NCI-H2107 treated with DMSO at 0.1 percent for 48 hours (cell line): ENCODE measurements at regions not wholly inside any gene's neighbourhood (a gene's known extent, or its start where the extent isn't known, plus 50 kb on each side); places are given as distances from the start of the nearest gene placed in this dataset.
A peak's percentile ranks its signal among the peaks of the same experiment; 100 is the strongest.

ENCODE experiments used
- DNase-seq: peaks from one replicate; lab custom pipeline; 2025; ENCODE audit not compliant: unreplicated experiment; lab: John Stamatoyannopoulos, UW

DNA sequence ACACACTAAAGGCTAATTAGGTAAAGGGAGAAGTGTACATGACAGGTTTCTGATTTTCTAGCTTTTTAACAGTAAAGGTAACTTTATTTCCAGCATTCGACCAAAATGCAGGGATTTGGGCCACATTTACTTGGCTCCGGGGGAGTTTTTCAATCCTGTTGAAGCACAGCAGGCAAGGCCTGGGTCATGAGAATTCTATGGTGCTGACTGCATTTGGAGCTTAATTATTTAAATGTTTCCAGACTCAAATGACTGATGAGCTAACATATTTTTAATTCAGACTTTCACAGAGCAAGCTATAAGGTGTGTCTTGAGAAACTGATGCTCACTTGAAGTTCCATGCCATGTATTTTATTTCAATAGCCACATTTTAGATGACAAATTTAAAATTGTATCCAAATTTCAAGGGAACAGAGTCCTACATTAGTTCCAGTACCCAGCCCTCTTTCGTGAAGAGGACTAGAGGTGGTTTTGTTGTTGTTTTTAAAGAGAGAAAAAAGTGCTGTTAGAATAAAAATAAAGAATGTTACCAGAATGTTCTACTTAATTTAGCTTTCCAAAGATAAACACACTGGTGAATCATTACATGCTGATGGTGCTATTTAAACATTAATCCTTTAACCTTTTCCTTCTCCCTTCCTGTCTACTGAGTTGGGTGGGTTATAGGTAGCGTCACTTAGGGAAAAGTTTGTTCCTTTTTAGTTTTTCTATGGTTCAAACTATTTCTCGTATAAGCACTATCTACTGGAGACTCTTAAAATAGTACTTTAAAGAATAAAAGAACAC is 82.3 kb upstream of the PHACTR2 start:
- no peak for DNase-seq

DNA sequence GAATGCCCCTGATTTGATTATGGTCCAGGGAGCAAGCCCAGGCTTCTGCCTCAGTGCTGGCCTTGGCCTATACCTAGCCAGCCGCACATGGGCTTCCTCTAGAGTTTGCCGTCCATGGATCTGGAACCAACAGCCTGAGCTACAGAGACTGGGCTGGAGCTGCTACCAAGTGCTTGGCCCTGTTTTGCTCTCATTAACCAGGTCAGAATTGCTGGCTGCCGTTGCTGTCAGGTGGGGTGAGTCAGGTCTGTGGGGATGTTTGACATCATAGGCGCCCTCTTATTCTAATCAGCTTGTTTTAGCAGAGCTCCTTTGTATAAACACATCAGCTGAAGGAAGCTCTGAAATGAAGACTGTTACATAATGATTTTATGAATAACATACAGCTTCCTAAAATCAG is 83.1 kb upstream of the PHACTR2 start:
- DNase-seq = no peak

- DNase-seq = no peak
Observed at GRCh38 chr6:143592335-143592734, 80.8 kb upstream of the FUCA2 start.

DNA sequence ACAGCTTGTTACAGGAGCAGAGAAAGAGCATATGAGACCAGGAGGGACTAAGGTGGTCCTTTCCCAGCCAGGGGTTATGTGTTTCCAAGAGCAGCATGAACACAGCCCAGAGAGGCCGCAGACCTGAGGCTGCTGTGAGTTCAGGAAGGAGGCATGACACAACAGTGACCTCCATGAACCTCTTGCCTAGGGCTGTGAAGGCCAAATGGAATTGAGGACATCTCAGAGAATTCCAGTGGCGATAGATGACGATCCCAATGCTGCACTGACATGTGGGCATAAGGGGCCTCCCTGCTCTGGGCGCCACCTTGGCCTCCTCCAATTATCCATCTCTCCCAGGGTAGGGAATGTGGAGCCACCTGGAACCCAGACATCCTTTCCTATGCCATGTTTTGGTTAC is 79.9 kb upstream of the FUCA2 start:
- DNase-seq = no peak

DNA sequence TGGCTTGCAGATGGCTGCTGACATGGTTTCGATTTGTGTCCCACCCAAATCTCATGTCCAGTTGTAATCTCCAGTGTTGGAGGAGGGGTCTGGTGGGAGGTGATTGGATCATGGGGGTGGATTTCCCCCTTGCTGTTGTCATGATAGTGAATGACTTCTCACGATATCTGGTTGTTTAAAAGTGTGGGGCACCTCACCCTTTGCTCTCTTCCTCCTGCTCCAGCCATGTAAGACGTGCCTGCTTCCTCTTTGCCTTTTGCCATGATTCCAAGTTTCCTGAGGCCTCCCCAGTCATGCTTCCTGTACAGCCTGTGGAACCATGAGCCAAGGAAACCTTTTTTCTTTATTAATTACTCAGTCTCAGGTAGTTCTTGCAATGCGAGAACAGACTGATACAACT is 77.6 kb upstream of the FUCA2 start:
- no peak for DNase-seq

DNA sequence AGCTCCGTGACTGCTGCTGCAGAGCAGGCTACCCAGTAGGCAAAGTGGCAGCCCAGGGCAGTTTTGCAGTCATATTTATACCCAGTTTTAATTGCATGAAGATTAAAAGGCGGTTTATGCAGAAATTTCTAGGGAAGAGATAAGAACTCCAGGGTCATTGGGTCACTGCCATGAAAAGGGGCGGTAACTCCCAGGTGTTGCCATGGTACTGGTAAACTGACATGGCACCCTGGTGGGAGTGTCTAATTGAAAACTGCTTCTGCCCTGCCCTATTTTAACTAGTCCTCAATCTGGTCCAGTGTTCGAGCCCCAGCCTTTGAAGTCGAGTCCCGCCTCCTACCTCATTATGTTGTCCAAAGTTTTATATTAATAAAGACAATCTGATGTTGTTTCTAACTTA is 75.0 kb upstream of the FUCA2 start:
- no peak for DNase-seq

GRCh38 chr6:143585716-143586115 is 74.2 kb upstream of the FUCA2 start:
- DNase-seq = no peak

DNA sequence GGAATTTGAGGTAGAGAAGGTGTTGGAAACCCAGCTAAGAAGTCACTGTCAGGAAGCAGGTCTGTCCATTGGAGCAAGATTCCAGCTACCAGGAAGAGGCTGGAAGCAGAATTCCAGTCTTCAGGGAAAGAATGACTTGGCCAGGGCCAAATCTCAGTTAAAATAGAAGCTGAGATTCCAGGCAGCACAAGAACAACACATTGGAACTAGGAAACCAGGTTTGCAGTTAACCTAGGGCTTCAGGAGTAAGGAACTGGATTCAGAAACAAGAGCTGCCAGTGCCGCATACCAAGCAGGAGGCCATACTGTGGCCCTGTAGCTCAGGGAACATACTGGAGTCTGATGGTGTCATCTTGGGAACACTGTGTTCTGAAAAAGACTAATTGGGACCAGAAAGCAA is 73.7 kb upstream of the FUCA2 start:
- DNase-seq = no peak

GRCh38 chr6:143583542-143584327 is 72.2 kb upstream of the FUCA2 start:
- DNase-seq = no peak

DNA sequence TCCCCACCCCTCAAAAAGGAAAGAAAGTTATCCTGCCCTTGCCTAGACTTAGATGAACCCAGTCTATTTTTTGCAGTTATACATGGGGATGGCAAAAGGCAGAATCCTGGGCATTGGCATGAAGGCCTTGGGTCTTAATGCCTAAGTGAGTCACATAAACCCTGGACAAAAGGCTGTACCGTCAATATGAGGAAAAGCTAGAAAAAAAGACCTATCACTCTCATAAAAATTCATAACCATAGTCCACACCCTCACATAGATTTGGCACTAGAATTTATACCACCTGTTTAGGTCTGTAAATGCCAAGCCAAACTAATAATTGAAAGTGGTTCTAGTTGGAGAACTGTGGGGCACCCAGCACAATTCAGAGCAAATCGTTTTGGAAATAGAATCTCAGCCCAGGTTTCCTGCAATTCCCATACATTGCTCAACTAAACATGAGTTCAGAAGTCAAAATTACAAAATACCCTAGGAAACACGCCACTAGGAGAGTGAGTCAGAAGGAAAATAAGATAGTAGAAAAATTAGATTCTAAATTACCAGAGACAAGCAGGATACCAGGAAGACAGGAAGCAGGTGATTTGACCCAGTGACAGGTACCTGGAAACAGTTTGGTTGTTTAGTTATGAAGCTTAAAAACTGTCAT is 70.4 kb upstream of the FUCA2 start:
- DNase-seq = no peak

DNA sequence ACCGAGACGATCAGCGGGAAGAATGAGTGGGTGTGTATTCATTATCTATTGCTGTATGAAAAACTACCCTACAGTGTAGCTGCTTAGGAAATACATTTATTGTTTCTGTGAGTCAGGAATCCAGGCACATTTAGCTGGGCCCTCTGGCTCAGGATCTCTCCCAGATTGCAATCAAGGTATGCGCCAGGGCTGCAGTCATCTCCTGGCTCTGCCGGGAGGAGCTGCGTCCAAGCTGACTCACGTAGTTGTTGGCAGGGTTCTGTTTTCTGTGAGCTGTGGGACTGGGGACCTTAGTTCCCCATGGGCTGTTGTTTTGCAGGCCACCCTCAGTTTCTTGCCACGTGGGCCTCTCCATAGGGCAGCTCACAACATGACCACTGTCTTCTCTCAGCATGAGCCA is 68.2 kb upstream of the FUCA2 start:
- no peak for DNase-seq

- DNase-seq = no peak
Observed at GRCh38 chr6:143578054-143578453, 66.5 kb upstream of the FUCA2 start.

DNA sequence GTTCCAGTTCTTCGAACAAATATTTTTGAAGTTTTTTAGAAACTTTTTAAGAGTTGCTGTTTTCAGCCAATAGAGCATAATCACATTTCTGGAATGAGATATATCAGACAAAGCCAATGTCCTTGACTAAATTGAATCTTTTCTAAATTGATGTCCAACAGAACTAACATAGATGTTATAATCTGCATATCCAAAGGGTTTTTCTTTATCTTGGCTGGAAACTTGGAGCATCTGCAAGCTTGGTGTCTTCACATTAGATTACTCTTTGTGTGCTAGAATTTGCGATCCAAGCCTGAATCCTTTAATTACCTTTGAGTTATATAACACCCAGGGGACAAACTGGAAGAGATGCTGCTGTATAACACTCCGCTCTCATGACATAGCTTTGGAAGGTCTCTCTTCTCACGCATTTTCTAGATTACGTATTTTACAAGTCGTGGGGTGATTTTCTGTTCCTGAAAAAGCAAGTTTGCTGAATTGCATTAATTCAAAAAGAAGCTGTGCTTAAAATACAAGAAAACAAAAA is 64.4 kb upstream of the FUCA2 start:
- no peak for DNase-seq

- DNase-seq = peak; percentile 72
Observed at GRCh38 chr6:143575440-143575839, 63.9 kb upstream of the FUCA2 start.

- DNase-seq = no peak
Observed at GRCh38 chr6:143570147-143570853, 58.8 kb upstream of the FUCA2 start.

GRCh38 chr6:143569040-143569439 is 57.5 kb upstream of the FUCA2 start:
- no peak for DNase-seq

DNA sequence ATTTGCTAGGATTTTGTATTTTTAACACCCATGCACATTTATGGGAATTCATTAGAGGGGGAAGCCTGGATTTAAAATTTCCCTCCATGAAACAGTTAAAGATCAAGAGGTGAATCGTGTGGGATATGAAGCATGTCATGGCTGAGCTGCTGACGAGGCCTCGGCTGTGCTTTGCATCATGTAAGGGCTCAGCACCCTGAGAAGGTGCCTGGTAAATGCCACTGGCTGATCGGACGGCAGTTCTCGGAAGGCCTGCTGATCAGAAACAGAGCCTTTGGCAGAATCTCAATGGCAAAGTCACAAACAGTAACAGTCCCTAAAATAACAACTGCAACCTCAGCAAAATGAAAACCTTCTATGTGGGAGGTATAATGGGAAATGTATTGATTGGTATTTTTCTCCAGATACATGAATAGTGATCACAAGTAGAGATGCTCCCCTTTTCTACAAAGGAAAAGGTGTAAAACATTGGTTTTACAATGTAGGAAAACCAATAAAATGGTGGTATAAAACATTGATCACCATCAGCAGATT is 53.0 kb upstream of the FUCA2 start:
- no peak for DNase-seq

DNA sequence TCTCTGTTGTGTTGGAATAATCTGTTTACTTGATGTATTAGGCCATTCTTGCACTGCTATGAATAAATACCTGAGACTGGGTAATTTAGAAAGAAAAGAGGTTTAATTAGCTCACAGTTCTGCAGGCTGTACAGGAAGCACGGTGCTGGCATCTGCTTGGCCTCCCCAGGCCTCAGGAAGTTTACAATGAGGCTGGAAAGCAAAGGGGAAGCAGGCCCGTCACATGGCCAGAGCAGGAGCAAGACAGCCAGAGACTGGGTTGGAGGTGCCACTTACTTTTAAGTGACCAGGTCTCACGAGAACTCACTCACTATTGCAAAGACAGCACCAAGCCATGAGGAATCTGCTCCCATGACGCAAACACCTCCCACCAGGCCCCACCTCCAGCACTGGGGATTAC is 50.6 kb upstream of the FUCA2 start:
- no peak for DNase-seq
